Keratinocyte (primary cell): ENCODE measurements at regions not wholly inside any gene's neighbourhood (a gene's known extent, or its start where the extent isn't known, plus 50 kb on each side); places are given as distances from the start of the nearest gene placed in this dataset.

ENCODE experiments used
- DNase-seq: peaks from one replicate; pipeline ENCODE4 v3.0.0-alpha.2; 2011; ENCODE audit warnings: low read depth, missing footprints, low spot score
- FAIRE-seq: peaks from 2 replicates; lab custom pipeline; 2011; peaks lifted over from hg19 to GRCh38; lab: Jason Lieb, UNC
- H2AFZ ChIP-seq: 2 replicates; pipeline ENCODE4 v1.6.0; 2012; ENCODE audit warnings: low read length, control low read depth, inconsistent platforms; ENCODE audit not compliant: control insufficient read depth
- H3K27ac ChIP-seq: 2 replicates; pipeline ENCODE4 v1.5.1; 2011; ENCODE audit warnings: low read length; ENCODE audit not compliant: control insufficient read depth, insufficient read depth
- H3K27me3 ChIP-seq: 3 replicates; pipeline ENCODE4 v1.6.0; 2011; ENCODE audit warnings: low read length; ENCODE audit not compliant: control insufficient read depth, insufficient read depth; ENCODE audit errors: extremely low read depth
- H3K36me3 ChIP-seq, 2 experiments: 2 replicates in 1 of 2; 3 replicates in 1 of 2; pipeline ENCODE4 v1.5.1; 2011; ENCODE audit warnings: low read length in 2 of 2, mild to moderate bottlenecking in 1 of 2; ENCODE audit not compliant: control insufficient read depth in 2 of 2, insufficient read depth in 2 of 2; ENCODE audit errors: extremely low read depth in 1 of 2
- H3K4me1 ChIP-seq: 3 replicates; pipeline ENCODE4 v1.5.1; 2011; ENCODE audit warnings: low read length; ENCODE audit not compliant: control insufficient read depth, insufficient read depth; ENCODE audit errors: extremely low read depth
- H3K4me2 ChIP-seq: 3 replicates; pipeline ENCODE4 v1.6.0; 2011; ENCODE audit warnings: low read depth, low read length; ENCODE audit not compliant: control insufficient read depth, insufficient read depth; ENCODE audit errors: extremely low read depth
- H3K4me3 ChIP-seq, 3 experiments: fragments of 200-600 bp in 1 of 3; sonication (generic) in 1 of 3; 2 replicates in 2 of 3; 3 replicates in 1 of 3; pipeline ENCODE4 v1.5.1; 2011 to 2016; ENCODE audit warnings: low read length in 3 of 3, mild to moderate bottlenecking in 3 of 3, control low read depth in 2 of 3, inconsistent platforms in 1 of 3, low read depth in 1 of 3, mixed read lengths in 1 of 3, mixed run types in 1 of 3, moderate library complexity in 1 of 3; ENCODE audit not compliant: control insufficient read depth in 2 of 3, insufficient read depth in 2 of 3; ENCODE audit errors: extremely low read depth in 1 of 3
- H3K79me2 ChIP-seq: 2 replicates; pipeline ENCODE4 v1.6.0; 2012; ENCODE audit warnings: low read length; ENCODE audit not compliant: control insufficient read depth, insufficient read depth
- H3K9ac ChIP-seq: 3 replicates; pipeline ENCODE4 v1.6.0; 2011; ENCODE audit warnings: low read length; ENCODE audit not compliant: control insufficient read depth, insufficient read depth; ENCODE audit errors: extremely low read depth
- H3K9me1 ChIP-seq: 3 replicates; pipeline ENCODE4 v1.6.0; 2011; ENCODE audit warnings: low read length; ENCODE audit not compliant: control insufficient read depth, insufficient read depth; ENCODE audit errors: extremely low read depth
- H3K9me3 ChIP-seq: 2 replicates; pipeline ENCODE4 v1.5.1; 2012; ENCODE audit warnings: low read depth, low read length; ENCODE audit not compliant: control insufficient read depth
- H4K20me1 ChIP-seq: 3 replicates; pipeline ENCODE4 v1.6.0; 2011; ENCODE audit warnings: low read length; ENCODE audit not compliant: control insufficient read depth, insufficient read depth; ENCODE audit errors: extremely low read depth
- CTCF ChIP-seq, 3 experiments: IDR thresholded peaks in 1 of 3; conservative IDR thresholded peaks in 1 of 3; optimal IDR thresholded peaks in 1 of 3; 2 replicates in 2 of 3; 3 replicates in 1 of 3; pipeline versions ENCODE3 to v1.5.1; 2011; ENCODE audit warnings: low read length in 3 of 3, mild to moderate bottlenecking in 3 of 3, moderate library complexity in 2 of 3, control low read depth in 1 of 3, inconsistent platforms in 1 of 3; ENCODE audit not compliant: insufficient read depth in 2 of 3; ENCODE audit errors: extremely low read depth in 1 of 3
- EZH2 ChIP-seq: IDR thresholded peaks from one replicate; pipeline ENCODE4 v1.6.1; 2012; ENCODE audit warnings: inconsistent platforms, mild to moderate bottlenecking, low read length, moderate library complexity
- dilution Hi-C: fragments of 300-500 bp; cut with MboI; formaldehyde crosslinking; loops from one replicate; pipeline ENCODE4 v1.7.0; 2020; ENCODE audit warnings: low sequenced_read_pairs; ENCODE audit not compliant: extremely low pct_ligation_motif_present

- Histone ChIP-seq H3K9me1 (no peaks in the 10 kb centered on the region), H3K4me2 (no peak overlapping the region), H2AFZ (no peak overlapping the region), H3K36me3 (no peaks in the 10 kb centered on the region), H3K9me3 (no peaks in the 10 kb centered on the region), H3K4me1 (peaks cover 20% of the 10 kb centered on the region), H4K20me1 (no peaks in the 10 kb centered on the region), H3K4me3 (no peak overlapping the region), H3K27me3 (no peaks in the 10 kb centered on the region), H3K79me2 (no peaks in the 10 kb centered on the region), H3K27ac (no peak overlapping the region), H3K9ac (no peak overlapping the region)
- DNase-seq (no peak), FAIRE-seq (no peak)
- no peak for TF ChIP-seq CTCF (optimal IDR thresholded peaks at IDR 0.05 in 1 of 3, IDR thresholded peaks at IDR 0.05 in 1 of 3, conservative IDR thresholded peaks at IDR 0.05 in 1 of 3; ENCODE audit: extremely low read depth in 1 of 3, insufficient read depth in 2 of 3, low read length in 3 of 3)
- no peak for TF ChIP-seq EZH2
- dilution Hi-C loops: no loop called here
These were observed 62.4 kb upstream of the TNFAIP3 start for GRCh38 chr6:137804637-137805036.

GRCh38 chr6:137805622-137806021, 61.4 kb upstream of the TNFAIP3 start:
- H3K27me3 ChIP-seq: no peaks in the 10 kb centered on the region
- TF ChIP-seq CTCF (optimal IDR thresholded peaks at IDR 0.05 in 1 of 3, IDR thresholded peaks at IDR 0.05 in 1 of 3, conservative IDR thresholded peaks at IDR 0.05 in 1 of 3; ENCODE audit: extremely low read depth in 1 of 3, insufficient read depth in 2 of 3, low read length in 3 of 3): no peak
- no peak for TF ChIP-seq EZH2
- H3K9me1 ChIP-seq: no peaks in the 10 kb centered on the region
- H4K20me1 ChIP-seq: no peaks in the 10 kb centered on the region
- no peak for FAIRE-seq
- no peak overlapping the region for H3K4me3 ChIP-seq
- no peak overlapping the region for H3K27ac ChIP-seq
- no peaks in the 10 kb centered on the region for H3K36me3 ChIP-seq
- H3K4me1 ChIP-seq: peaks cover 22% of the 10 kb centered on the region
- no peak for DNase-seq
- no peaks in the 10 kb centered on the region for H3K79me2 ChIP-seq
- no peak overlapping the region for H3K9ac ChIP-seq
- H3K9me3 ChIP-seq: no peaks in the 10 kb centered on the region
- dilution Hi-C loops: no loop called here
- H2AFZ ChIP-seq: no peak overlapping the region
- H3K4me2 ChIP-seq: no peak overlapping the region
